ENCODE measurements at regions not wholly inside any gene's neighbourhood (a gene's known extent, or its start where the extent isn't known, plus 50 kb on each side); places are given as distances from the start of the nearest gene placed in this dataset.

DNA sequence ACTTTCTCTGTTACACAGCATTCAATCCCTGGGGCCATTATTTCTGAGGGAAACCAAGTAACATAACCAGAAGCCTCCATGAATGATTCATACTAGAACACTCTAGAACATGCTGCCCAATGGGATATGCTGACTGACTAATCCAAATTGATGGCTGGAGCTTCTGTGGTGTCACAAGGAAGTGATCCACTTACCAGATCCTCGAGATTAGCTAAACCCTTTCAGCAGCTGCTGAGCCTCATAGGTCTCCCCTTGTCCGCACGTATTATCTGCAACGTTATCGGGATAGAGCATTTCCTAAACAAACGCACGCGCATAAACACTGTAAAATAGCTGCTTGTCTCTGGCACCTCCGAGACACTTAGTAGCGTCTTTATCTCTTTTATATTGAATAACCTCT lies 61.2 kb upstream of the PROK2 start:
- no peaks in the 10 kb centered on the region for H3K36me3 ChIP-seq
- H3K27me3 ChIP-seq = peaks cover 10% of the 10 kb centered on the region
- H3K4me3 ChIP-seq = no peak overlapping the region
- H3K27ac ChIP-seq = no peak overlapping the region
- in situ Hi-C loops (cut with MboI; ENCODE audit: low pct_ligation_motif_present in 1 of 4, low pct_unique_long_range_greater_than_20kb in 1 of 4, low sequenced_read_pairs in 3 of 4) = no loop called here
- TF ChIP-seq EP300 (IDR thresholded peaks at IDR 0.05; ENCODE audit: low read depth) (no peak), POLR2A (IDR thresholded peaks at IDR 0.05) (no peak), POLR2AphosphoS5 (IDR thresholded peaks at IDR 0.05) (no peak)
- TF ChIP-seq, protein P1, sequence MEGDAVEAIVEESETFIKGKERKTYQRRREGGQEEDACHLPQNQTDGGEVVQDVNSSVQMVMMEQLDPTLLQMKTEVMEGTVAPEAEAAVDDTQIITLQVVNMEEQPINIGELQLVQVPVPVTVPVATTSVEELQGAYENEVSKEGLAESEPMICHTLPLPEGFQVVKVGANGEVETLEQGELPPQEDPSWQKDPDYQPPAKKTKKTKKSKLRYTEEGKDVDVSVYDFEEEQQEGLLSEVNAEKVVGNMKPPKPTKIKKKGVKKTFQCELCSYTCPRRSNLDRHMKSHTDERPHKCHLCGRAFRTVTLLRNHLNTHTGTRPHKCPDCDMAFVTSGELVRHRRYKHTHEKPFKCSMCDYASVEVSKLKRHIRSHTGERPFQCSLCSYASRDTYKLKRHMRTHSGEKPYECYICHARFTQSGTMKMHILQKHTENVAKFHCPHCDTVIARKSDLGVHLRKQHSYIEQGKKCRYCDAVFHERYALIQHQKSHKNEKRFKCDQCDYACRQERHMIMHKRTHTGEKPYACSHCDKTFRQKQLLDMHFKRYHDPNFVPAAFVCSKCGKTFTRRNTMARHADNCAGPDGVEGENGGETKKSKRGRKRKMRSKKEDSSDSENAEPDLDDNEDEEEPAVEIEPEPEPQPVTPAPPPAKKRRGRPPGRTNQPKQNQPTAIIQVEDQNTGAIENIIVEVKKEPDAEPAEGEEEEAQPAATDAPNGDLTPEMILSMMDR (IDR thresholded peaks at IDR 0.05) = no peak
- intact Hi-C loops (cut with DNase I; ENCODE audit: low total_unique reads) = no loop called here
- no peaks in the 10 kb centered on the region for H3K9me3 ChIP-seq
- WGBS, 2 donors (ENCODE audit: low coverage in 1 of 2) = 82 to 83% methylated on average over 10 of the region's 10 CpGs
- H3K4me1 ChIP-seq = no peaks in the 10 kb centered on the region
- no peak for DNase-seq

DNA sequence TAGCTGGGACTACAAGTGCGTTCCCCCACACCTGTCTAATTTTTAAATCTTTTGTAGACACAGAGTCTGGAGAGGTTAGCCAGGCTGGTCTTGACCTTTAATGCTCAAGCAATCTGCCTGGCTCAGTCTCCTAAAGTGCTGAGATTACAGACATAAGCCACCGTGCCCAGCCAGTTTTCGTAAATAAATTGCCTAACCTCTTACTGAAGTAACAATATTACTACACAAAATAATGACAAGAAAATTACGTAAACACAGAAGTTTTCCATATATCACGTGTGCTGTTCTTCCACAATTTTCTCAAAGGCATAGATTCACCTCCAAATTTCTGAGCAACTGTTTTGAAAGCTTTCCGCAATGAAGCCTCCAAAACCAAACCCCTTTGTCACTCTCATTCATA lies 58.1 kb upstream of the PROK2 start:
- 79 to 81% methylated on average over 5 to 6 of the region's 6 CpGs for whole genome bisulfite sequencing, 2 donors (ENCODE audit: low coverage in 1 of 2)
- in situ Hi-C loops (cut with MboI; ENCODE audit: low pct_ligation_motif_present in 1 of 4, low pct_unique_long_range_greater_than_20kb in 1 of 4, low sequenced_read_pairs in 3 of 4) = no loop called here
- H3K4me1 ChIP-seq = no peaks in the 10 kb centered on the region
- no peak for DNase-seq
- TF ChIP-seq, protein P1 (IDR thresholded peaks at IDR 0.05) = no peak
- TF ChIP-seq POLR2A (IDR thresholded peaks at IDR 0.05) (no peak), EP300 (IDR thresholded peaks at IDR 0.05; ENCODE audit: low read depth) (no peak), POLR2AphosphoS5 (IDR thresholded peaks at IDR 0.05) (no peak)
- no peaks in the 10 kb centered on the region for H3K9me3 ChIP-seq
- intact Hi-C loops (cut with DNase I; ENCODE audit: low total_unique reads) = no loop called here
- H3K27me3 ChIP-seq = peaks cover 6% of the 10 kb centered on the region
- no peaks in the 10 kb centered on the region for H3K36me3 ChIP-seq
- H3K27ac ChIP-seq = no peak overlapping the region
- no peak overlapping the region for H3K4me3 ChIP-seq

DNA sequence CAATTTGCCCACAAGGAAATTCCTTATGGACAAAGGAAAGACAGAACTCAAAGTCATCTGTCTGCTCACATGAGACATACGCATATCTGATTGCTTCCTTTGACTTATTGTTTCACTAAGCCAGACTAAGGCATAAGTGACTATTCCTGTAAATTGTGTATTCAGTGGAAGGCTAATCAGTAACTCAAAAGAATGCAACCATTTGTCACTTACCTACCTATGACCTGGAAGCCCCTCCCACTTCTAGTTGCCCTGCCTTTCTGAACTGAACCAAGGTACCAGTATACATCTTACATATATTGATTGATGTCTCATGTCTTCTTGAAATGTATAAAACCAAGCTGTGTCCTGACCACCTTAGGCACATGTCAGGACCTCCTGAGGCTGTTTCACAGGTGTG lies 53.5 kb upstream of the PROK2 start:
- in situ Hi-C loops (cut with MboI; ENCODE audit: low pct_ligation_motif_present in 1 of 4, low pct_unique_long_range_greater_than_20kb in 1 of 4, low sequenced_read_pairs in 3 of 4) = no loop called here
- no peaks in the 10 kb centered on the region for H3K36me3 ChIP-seq

More for the DNA sequence above, 53.5 kb upstream of the PROK2 start:
- H3K4me3 ChIP-seq = no peak overlapping the region
- H3K9me3 ChIP-seq = no peaks in the 10 kb centered on the region
- no peaks in the 10 kb centered on the region for H3K4me1 ChIP-seq
- no peak overlapping the region for H3K27ac ChIP-seq
- intact Hi-C loops (cut with DNase I; ENCODE audit: low total_unique reads) = no loop called here
- 93 to 100% methylated on average over 1 of the region's 1 CpG for WGBS, 2 donors (ENCODE audit: low coverage in 1 of 2)
- TF ChIP-seq, protein P1 (IDR thresholded peaks at IDR 0.05) = no peak
- TF ChIP-seq EP300 (IDR thresholded peaks at IDR 0.05; ENCODE audit: low read depth) (no peak), POLR2A (IDR thresholded peaks at IDR 0.05) (no peak), POLR2AphosphoS5 (IDR thresholded peaks at IDR 0.05) (no peak)
- DNase-seq = no peak
- no peaks in the 10 kb centered on the region for H3K27me3 ChIP-seq

Small RNA genes in the stretch of these regions (small RNA-seq; reads per million reads assigned to genes)
- gene AC104435.1 = 0 reads per million in 4 donors
- 0 reads per million in 4 donors for gene AC105265.1
- 0 reads per million in 4 donors for gene RNA5SP136
- 0 reads per million in 4 donors for gene RNU1-62P
- 0 reads per million in 4 donors for gene UBE2Q2P9

Data from transverse colon (tissue), 4 donors.